ENCODE measurements at regions not wholly inside any gene's neighbourhood (a gene's known extent, or its start where the extent isn't known, plus 50 kb on each side); places are given as distances from the start of the nearest gene placed in this dataset.
"Not testable (repeated sequence)": the region's sequence is repeated elsewhere in the genome, so short reads cannot be mapped to it uniquely, and the experiment has no call there.

DNA sequence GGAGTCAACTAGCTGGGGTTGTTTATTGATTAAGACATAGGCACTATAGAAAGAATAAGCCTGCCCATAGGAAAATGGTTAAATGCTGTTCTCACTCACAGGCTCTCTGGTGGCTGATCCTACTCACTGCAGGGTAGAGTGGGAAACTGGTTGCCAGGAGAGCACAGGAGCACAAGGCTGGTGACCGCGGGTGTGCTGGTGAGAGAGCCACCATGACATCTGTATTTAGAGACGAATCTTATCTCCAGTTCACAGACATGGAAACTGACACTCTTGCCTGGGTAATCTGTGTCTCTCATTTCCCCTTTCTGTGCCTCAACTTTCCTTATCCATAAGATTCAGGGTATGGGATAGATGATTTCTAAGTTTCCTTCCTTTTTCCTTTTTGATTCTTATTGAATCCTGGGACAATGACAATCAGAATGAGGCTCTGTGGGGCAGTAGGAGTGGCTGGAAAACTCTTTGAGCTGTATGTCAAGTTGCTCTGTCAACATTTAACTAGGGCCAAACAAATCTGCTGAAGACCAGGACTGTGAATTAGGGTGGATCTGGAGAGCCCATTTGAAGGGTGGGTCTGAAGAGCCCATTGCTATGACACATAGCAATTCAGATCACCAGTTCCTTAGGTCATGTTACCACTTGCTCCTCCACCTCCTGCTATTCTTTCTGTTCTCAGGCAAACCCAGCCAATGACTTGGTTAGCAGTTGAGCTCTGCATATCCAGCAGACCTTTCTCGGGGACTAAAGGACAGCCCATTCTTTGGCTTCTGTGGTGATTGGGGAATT, 286.1 kb upstream of the TBL1XR1 start:
- no peak for DNase-seq

DNA sequence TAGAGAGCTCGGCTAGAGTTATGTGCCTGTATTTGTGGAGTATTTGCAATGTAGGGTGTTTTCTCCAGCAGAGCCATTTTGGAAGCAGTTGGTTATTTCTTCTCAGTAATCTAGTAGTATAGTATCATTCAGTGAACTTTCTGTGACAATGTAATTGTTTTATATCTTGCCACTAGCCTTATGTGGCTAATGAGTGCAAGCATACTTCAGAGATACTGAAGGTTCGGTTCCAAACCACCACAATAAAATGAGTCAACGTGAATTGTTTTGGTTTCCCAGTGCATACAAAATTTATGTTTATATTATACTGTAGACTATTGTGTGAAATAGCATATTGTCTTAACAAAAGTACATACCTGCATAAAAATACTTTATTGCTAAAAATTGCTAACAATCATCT, 286.9 kb upstream of the TBL1XR1 start:
- no peak for DNase-seq

DNA sequence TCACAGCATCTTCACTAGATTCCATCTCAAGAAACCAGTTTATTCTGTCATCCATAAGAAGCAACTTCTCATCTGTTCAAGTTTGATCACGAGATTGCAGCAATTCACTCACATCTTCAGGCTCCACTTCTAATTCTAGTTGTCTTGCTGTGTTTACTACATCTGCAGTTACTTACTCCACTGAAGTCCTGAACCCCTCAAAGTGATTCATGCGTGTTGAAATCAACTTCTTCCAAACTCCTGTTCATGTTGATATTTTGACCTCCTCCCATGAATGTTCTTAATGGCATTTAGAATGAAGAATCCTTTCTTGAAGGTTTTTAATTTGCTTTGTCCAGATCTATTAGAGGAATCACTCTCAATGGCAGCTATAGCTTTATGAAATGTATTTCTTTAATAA, 287.6 kb upstream of the TBL1XR1 start:
- DNase-seq: no peak

DNA sequence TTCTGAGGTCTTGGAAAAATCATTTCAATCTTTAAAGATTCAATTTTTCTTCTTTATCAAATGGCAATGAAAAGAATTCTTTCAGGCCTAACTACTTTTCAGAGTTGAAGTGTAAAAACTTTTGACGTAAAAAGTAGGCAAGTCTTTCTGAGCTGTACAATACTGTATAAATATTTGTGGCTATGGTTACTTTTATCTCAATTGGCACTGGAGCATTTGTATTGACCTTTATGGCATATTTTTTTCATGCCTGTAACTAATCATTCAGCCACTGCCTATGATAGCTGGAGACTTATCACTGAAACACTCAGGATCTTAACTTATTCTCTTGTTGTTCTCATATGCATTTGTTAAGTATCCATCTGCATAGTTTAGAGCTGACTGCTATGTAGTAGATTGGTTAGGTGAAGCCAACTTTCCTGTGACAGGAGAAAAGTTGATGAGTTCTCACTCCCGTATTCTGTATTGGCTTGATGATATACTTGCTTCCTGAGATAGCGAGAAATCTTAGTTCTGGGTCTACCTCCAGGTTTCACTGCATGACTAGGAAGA, 290.4 kb upstream of the TBL1XR1 start:
- DNase-seq: no peak

GRCh38 chr3:177488740-177489139, 291.5 kb upstream of the TBL1XR1 start:
- DNase-seq: no peak

GRCh38 chr3:177490626-177491025, 293.3 kb upstream of the TBL1XR1 start:
- DNase-seq: no peak

- no peak for DNase-seq
Measured at GRCh38 chr3:177491296-177492032, 294.2 kb upstream of the TBL1XR1 start.

GRCh38 chr3:177493091-177493490, 295.8 kb upstream of the TBL1XR1 start:
- no peak for DNase-seq

- no peak for DNase-seq
Measured at GRCh38 chr3:177494216-177494615, 296.9 kb upstream of the TBL1XR1 start.

DNA sequence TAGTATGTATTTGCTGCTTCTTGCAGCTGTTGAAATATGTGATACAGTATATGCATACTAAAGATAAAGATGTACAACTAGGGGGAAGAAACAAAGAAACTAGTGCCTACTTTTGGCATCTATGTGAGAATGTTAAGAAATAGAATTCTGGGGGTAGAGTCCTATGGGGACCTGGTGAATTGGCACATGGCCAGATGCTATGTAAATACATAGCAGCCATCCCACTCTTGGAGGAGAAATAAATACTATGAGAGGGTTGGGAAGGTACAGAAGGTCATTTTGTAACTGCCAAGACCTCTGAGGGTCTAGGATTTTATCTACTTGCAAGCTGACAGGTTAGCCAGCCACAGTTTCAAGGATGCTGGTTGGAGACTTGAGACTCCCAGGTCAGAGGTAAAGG, 298.3 kb upstream of the TBL1XR1 start:
- DNase-seq: no peak

GRCh38 chr3:177498037-177498857, 301.0 kb upstream of the TBL1XR1 start:
- no peak for DNase-seq

GRCh38 chr3:177499039-177499438, 301.8 kb upstream of the TBL1XR1 start:
- DNase-seq: not testable (repeated sequence)

DNA sequence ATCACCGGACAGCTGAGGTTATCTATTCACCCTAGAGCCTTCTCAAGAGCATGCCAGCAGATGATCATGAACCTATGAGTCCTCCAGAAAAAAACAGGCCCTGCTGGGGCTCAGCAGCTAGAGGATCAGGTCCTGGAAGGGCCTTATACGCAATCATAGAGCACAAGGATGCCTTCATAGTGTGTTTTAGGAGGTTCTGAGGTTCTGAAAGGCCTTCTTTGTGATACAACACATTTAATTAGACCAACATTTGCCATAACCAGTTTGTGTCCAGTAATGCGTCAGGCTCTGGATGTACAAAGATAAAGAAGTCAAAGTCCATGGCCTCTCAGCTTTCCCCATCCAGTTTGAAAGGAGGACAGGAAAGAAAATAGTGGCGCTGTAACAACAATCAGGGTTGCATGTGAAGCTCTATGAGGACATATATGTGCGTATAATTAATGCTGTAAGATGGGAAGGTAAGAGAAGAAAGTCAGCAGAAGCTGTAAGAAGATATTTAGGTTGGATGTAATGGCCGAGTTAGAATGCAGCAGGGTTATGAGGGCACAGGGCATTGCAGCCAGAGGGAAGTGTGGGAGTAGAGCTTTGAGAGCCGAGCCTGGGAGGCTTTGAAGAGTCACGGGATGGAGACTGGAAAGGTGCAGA, 302.6 kb upstream of the TBL1XR1 start:
- no peak for DNase-seq

DNA sequence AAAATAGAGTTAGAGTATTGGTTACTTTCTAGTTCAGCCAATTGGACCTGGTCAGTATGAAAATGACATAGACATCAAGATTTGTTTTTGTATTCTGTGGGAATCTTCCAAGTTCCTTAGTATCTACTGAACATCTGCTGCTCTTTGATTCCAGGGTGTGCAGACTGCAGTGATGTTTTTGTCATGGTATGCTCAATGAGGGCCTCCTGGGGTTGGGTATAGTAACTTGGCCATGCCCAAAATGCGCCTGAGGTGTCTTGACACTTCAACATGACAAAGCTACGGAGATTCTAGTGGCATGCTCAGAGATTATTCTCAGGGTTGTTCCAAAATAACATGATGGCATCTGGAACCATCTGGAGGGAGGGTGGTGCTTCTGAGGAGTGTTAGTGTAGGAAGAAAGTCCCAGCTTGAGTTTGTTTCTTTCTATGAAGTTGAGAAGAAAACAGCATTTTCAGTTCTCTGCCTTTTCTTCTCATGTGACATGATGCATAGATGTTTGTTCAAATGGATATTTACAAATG, 313.5 kb upstream of the TBL1XR1 start:
- no peak for DNase-seq

DNA sequence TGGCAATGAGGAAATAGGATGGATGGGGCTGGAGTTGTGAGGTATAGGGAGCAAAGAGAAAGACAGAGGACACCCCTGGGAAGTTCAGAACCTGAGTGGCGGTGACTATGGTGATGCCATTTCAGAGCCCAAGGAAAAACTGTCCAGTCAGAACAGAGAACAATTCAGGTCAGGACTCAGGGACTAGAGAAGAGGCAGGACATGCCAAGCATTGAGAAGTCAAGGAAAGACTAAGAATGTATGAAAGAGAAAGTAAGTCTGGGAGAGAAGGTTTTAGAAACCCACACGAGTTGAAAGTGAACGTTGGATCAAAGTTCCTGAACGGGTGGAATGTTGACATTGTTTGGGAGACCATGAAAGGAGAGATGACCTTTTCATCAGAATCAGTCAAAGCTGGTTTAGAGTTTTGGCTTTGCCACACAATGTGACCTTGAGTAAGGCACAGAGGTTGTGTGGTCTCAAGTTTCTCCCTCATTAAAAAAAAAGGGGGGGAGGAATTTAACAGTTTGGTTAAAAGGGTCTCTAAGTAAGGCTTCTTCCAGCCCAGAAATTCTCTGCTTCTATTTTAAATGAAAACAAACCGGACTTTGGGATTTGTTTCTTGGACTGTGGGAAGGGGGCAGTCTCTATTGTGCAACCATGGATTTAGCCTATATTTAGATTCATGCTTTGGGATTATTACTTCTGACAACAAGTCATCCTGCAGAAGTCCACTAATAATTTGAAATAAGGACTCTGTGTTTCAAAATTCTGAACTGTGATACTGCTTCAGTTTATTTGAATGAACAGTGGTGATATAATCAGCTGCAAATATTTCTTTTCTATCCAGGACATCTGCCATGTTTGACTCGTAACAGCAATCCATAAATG, 315.9 kb upstream of the TBL1XR1 start:
- no peak for DNase-seq

DNA sequence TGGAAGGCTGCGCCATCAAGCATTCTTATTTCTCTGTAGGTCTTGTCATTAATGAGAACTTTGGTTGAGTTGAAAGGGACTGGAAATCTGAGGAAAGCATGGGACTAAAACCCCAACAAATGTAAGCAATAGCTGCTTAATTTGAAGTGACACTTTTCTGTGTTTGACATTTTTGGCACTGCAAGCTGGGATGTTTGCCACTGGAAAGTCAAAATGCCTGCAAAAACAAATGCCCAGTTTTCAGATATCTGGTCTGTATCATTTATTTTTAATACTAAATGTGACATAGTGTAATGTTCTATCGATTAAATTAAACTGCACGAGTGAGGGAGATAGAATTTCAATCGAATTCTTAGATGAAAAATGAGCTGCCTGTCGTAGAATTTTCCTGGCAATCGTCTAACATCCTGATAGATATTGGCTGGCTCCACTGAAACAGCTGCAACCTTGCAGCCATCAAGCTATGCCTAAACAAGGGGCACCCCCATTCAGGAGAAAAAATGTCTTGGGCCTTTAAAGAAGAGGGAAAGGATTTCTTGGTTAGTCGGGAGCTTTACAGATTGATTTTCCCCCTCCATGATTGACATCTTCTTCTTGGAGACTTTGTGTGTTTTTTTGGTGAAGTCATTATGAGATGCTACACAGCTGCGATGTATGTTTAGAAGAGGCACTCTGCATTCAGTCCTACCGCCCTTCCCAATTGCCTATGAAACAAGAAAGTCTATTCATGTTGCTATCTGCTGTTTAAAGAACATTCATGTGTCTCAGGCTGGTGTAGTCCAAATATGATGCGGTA, 316.7 kb upstream of the TBL1XR1 start:
- no peak for DNase-seq

- DNase-seq: no peak
Measured at GRCh38 chr3:177514611-177515499, 317.6 kb upstream of the TBL1XR1 start.

GRCh38 chr3:177515786-177516157, 318.5 kb upstream of the TBL1XR1 start:
- no peak for DNase-seq
